Stimulated activated memory B cell treated with anti-CD40 and anti-IgM and Interleukin-4, amounts not matched to agents 10 μg/mL and 1 μg/mL and 100 μg/mL, for 72 hours (primary cell): ENCODE measurements at regions not wholly inside any gene's neighbourhood (a gene's known extent, or its start where the extent isn't known, plus 50 kb on each side); places are given as distances from the start of the nearest gene placed in this dataset.
"Not testable (repeated sequence)": the region's sequence is repeated elsewhere in the genome, so short reads cannot be mapped to it uniquely, and the experiment has no call there.

Source experiments
- ATAC-seq: fragments of 150-1000 bp; cut with Tn5 transposase; 2 replicates; pipeline ENCODE4 v1.10.0; 2021
- H3K27ac Mint-ChIP-seq: one replicate; pipeline ENCODE4 v1.8.0; 2022; ENCODE audit warnings: mild to moderate bottlenecking, mixed read lengths
- H3K27me3 Mint-ChIP-seq: one replicate; pipeline ENCODE4 v1.8.0; 2022; ENCODE audit warnings: mixed read lengths
- H3K36me3 Mint-ChIP-seq: one replicate; pipeline ENCODE4 v1.8.0; 2022; ENCODE audit warnings: mixed read lengths
- H3K4me1 Mint-ChIP-seq: one replicate; pipeline ENCODE4 v1.8.0; 2022; ENCODE audit warnings: mixed read lengths
- H3K4me3 Mint-ChIP-seq: one replicate; pipeline ENCODE4 v1.8.0; 2022; ENCODE audit warnings: mild to moderate bottlenecking, moderate library complexity, mixed read lengths
- H3K9me3 Mint-ChIP-seq: one replicate; pipeline ENCODE4 v1.8.0; 2022; ENCODE audit warnings: mixed read lengths

DNA sequence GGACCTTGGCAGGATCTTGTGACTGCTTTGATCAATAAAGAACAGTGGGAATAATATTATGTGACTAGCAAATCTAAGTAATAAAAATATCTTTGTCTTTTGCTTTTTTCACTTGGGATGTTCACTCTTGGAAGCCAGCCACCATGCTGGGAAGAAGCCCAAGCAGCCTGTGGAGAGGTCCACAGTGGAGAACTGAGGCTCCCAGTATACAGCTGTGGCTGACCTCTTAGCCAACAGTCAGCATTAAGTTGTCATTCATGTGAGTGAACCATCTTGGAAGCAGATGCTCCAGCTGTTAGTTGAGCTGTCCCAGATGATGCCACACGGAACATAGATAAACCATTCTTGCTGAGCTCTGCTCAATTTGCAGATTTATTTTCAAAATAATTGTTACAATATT is 160.0 kb downstream of the OSR1 start:
- Mint-ChIP-seq H3K36me3 (no peaks in the 10 kb centered on the region), H3K9me3 (peaks cover 3% of the 10 kb centered on the region), H3K4me1 (no peaks in the 10 kb centered on the region), H3K27me3 (no peaks in the 10 kb centered on the region), H3K27ac (no peak overlapping the region), H3K4me3 (no peak overlapping the region)
- ATAC-seq: no peak

DNA sequence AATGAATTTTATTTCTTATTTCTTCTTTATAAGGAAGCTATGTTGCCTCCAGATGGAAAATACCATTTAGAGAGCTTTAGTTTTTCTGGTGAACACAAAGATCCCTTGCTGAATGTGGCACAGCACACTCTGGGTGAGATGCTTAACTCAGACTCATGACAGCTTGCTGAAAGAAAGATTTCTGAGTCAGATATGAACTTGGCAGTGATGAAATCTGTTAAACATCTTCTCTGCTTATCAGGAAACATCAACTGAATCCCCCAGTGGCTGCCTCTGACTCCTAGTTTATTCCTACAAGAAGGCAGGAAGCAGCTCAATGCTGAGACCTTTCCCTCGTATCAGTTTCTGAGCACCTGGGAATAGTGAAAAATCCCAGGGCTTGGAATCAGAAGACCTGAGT is 162.8 kb downstream of the OSR1 start:
- Mint-ChIP-seq H3K4me1 (no peaks in the 10 kb centered on the region), H3K36me3 (no peaks in the 10 kb centered on the region), H3K27me3 (no peaks in the 10 kb centered on the region), H3K4me3 (no peak overlapping the region), H3K27ac (no peak overlapping the region), H3K9me3 (peaks cover 3% of the 10 kb centered on the region)
- ATAC-seq: no peak

GRCh38 chr2:19189391-19189790 is 169.0 kb downstream of the OSR1 start:
- no peaks in the 10 kb centered on the region for H3K4me1 Mint-ChIP-seq
- no peaks in the 10 kb centered on the region for H3K36me3 Mint-ChIP-seq
- H3K27me3 Mint-ChIP-seq: peaks cover 16% of the 10 kb centered on the region
- ATAC-seq: no peak
- H3K9me3 Mint-ChIP-seq: no peaks in the 10 kb centered on the region
- no peak overlapping the region for H3K4me3 Mint-ChIP-seq
- no peak overlapping the region for H3K27ac Mint-ChIP-seq

- Mint-ChIP-seq H3K9me3 (no peaks in the 10 kb centered on the region), H3K4me3 (no peak overlapping the region), H3K27me3 (peaks cover 16% of the 10 kb centered on the region), H3K36me3 (no peaks in the 10 kb centered on the region), H3K4me1 (no peaks in the 10 kb centered on the region), H3K27ac (no peak overlapping the region)
- ATAC-seq: no peak
Observed at GRCh38 chr2:19187323-19188020, 171.0 kb downstream of the OSR1 start.

DNA sequence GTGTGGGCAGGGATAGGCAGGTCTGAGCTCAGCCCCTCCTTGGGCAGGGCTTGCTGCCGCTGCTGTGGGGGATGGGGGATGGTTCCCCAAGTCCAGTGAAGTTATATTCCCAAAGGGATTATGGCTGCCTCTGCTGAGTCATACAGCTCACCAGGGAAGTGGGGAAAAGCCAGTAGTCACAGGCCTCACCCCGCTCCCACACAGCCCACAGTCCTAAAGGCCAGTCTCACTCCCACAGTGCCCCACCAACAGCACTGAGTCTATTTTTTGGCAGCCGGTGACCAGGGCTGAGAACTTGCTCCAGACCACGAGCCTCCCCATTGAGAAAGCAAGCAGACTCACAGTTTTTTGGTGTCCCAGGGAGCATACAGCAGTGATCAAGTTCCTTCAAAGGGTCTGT is 173.3 kb downstream of the OSR1 start:
- Mint-ChIP-seq H3K4me1 (no peaks in the 10 kb centered on the region), H3K36me3 (no peaks in the 10 kb centered on the region), H3K27me3 (peaks cover 16% of the 10 kb centered on the region), H3K27ac (no peak overlapping the region), H3K4me3 (no peak overlapping the region), H3K9me3 (peaks cover 17% of the 10 kb centered on the region)
- no peak for ATAC-seq

GRCh38 chr2:19178175-19178574 is 180.2 kb downstream of the OSR1 start:
- Mint-ChIP-seq H3K27me3 (no peaks in the 10 kb centered on the region), H3K4me3 (no peak overlapping the region), H3K27ac (no peak overlapping the region), H3K9me3 (peaks cover 17% of the 10 kb centered on the region), H3K4me1 (no peaks in the 10 kb centered on the region), H3K36me3 (no peaks in the 10 kb centered on the region)
- ATAC-seq: peak; percentile 8

DNA sequence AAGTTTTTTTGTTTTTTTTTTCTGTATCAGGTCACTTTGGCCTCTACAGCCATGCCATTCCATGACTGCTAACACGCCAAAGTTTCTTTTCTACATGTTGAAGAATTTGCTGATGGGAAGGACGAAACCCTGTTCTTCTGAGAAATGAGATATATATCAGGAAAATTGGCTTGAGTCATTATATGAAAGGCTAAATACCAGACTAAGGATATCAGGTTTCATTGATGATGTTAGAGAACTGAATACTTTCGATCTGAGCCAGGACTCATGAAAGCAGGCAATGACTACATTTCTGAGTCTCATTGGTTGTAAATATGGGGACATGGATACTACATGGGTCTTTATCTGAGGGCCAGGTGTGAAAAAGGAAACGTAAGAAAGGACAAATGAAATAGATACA is 181.4 kb downstream of the OSR1 start:
- Mint-ChIP-seq H3K36me3 (no peaks in the 10 kb centered on the region), H3K9me3 (peaks cover 12% of the 10 kb centered on the region), H3K27ac (no peak overlapping the region), H3K4me3 (no peak overlapping the region), H3K4me1 (no peaks in the 10 kb centered on the region), H3K27me3 (no peaks in the 10 kb centered on the region)
- no peak for ATAC-seq

- no peaks in the 10 kb centered on the region for H3K36me3 Mint-ChIP-seq
- no peak for ATAC-seq
- no peaks in the 10 kb centered on the region for H3K27me3 Mint-ChIP-seq
- no peaks in the 10 kb centered on the region for H3K4me1 Mint-ChIP-seq
- no peak overlapping the region for H3K4me3 Mint-ChIP-seq
- no peak overlapping the region for H3K27ac Mint-ChIP-seq
- H3K9me3 Mint-ChIP-seq: peaks cover 12% of the 10 kb centered on the region
Observed at GRCh38 chr2:19176172-19176852, 182.1 kb downstream of the OSR1 start.

DNA sequence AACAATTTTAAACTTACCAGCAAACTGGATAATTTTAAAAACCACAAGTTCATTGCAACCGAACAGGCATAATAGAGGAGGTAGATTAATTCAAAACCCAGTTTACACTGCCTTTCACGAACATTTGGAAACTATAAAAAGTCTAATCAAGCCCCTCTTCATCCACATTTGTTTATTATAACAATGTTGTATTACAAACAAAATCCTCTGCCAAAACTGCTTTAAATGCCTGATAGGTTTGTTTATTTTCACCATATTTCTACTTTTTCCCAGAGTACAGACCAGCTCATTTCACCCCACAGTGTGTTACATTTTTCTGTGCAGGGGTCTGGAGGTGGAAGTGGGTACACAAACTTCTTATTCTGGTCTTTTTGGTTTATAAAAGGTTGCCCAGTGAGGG is 184.2 kb downstream of the OSR1 start:
- peaks cover 5% of the 10 kb centered on the region for H3K9me3 Mint-ChIP-seq
- H3K4me3 Mint-ChIP-seq: no peak overlapping the region
- H3K4me1 Mint-ChIP-seq: no peaks in the 10 kb centered on the region
- no peak for ATAC-seq
- no peak overlapping the region for H3K27ac Mint-ChIP-seq
- H3K27me3 Mint-ChIP-seq: no peaks in the 10 kb centered on the region
- H3K36me3 Mint-ChIP-seq: no peaks in the 10 kb centered on the region

DNA sequence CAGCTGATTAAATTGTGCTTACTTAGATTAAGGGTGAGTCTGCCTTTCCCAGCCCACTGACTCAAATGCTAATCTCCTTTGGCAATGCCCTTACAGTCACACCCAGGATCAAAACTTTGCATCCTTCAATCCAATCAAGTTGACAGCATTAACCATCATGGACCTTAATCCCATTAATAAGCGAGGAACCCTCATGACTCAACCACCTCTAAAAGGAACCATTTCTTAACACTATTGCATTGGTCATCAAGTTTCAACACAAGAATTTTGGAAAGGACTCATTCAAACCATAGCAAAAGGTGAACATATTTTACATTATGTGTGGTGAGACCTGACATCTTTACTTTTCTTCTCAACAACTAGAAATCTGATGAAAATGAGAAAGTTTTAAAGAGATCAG is 187.0 kb downstream of the OSR1 start:
- Mint-ChIP-seq H3K9me3 (peaks cover 8% of the 10 kb centered on the region), H3K27ac (no peak overlapping the region), H3K27me3 (no peaks in the 10 kb centered on the region), H3K4me1 (no peaks in the 10 kb centered on the region), H3K36me3 (no peaks in the 10 kb centered on the region), H3K4me3 (no peak overlapping the region)
- ATAC-seq: no peak

DNA sequence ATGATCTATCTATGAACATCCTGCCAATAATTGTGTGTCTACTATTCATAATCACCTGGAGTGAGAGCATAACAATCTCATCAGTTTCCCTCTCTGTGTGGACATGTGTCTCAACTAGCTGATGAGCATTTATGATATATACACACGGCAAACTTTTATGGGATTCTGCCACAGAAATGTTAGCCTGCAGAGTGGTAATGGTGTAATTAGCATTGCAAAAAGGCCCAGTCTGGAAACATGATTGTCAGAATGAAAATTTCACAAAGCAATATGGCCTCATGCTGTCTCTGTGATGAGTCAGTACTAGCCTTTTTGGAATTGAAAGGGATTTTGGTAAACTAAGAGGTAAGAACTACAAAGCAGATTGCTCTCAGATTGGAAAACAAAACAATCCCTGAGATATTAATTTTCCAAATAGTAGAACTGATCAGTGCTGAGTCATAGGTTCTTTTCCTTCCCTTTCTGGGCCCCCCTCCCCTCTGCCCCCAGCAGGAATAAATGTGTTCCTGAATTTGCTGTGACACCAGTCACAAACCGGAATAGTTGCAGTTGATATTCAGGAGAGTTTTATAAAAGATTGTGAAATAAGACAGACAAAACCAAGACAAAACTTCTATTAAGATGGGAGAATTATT is 189.2 kb downstream of the OSR1 start:
- no peaks in the 10 kb centered on the region for H3K4me1 Mint-ChIP-seq

GRCh38 chr2:19164099-19164498 is 194.3 kb downstream of the OSR1 start:
- not testable (repeated sequence) for H3K36me3 Mint-ChIP-seq, H3K27me3 Mint-ChIP-seq, H3K4me1 Mint-ChIP-seq, ATAC-seq, H3K4me3 Mint-ChIP-seq, H3K27ac Mint-ChIP-seq
- H3K9me3 Mint-ChIP-seq: peaks cover 14% of the 10 kb centered on the region

More for the DNA sequence above, 189.2 kb downstream of the OSR1 start:
- ATAC-seq: no peak
- H3K27ac Mint-ChIP-seq: no peak overlapping the region
- H3K4me3 Mint-ChIP-seq: no peak overlapping the region
- peaks cover 8% of the 10 kb centered on the region for H3K9me3 Mint-ChIP-seq
- no peaks in the 10 kb centered on the region for H3K36me3 Mint-ChIP-seq
- no peaks in the 10 kb centered on the region for H3K27me3 Mint-ChIP-seq

DNA sequence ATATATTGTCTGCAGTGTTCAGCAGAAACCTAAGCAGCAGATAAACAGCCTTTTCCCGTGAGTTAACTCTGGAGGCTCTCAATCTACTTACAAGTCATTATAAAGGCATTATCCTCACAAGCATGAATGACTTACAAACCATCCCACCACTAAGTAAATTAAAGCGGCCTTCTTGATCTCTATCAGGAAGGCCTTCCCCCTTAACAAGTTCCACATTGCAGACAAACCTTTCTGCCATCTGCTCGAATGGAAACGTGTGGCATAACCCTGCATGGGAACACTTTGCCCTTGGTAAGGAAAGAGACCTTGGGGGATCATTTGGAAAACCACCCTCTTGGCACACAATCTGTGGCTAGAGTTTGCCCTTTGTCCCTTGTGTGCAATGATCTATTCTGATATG is 199.5 kb downstream of the OSR1 start:
- ATAC-seq: no peak
- Mint-ChIP-seq H3K27ac (no peak overlapping the region), H3K9me3 (peaks cover 10% of the 10 kb centered on the region), H3K4me1 (no peaks in the 10 kb centered on the region), H3K36me3 (no peaks in the 10 kb centered on the region), H3K4me3 (no peak overlapping the region), H3K27me3 (no peaks in the 10 kb centered on the region)

DNA sequence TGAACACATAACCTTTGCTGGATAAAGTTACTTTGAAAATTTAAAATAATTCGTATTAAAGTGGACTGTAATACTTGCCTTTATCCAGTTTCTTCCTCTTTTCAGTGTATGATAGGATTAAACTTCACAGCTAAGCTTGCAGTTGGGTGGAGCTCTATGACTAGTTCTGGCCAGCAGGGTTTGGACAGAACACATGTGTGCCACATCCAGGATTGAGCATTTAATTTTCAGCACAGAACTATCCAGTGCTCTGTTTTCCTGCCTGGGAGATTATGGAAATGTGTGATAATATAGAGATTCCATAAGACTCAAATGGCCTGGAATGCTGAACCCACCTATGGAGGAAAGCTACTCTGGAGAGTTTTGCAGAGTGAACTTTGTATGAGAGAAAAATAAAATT is 200.2 kb downstream of the OSR1 start:
- Mint-ChIP-seq H3K9me3 (peaks cover 10% of the 10 kb centered on the region), H3K27me3 (no peaks in the 10 kb centered on the region), H3K4me1 (no peaks in the 10 kb centered on the region), H3K36me3 (no peaks in the 10 kb centered on the region), H3K27ac (no peak overlapping the region), H3K4me3 (no peak overlapping the region)
- no peak for ATAC-seq

- H3K9me3 Mint-ChIP-seq: peaks cover 8% of the 10 kb centered on the region
- H3K27ac Mint-ChIP-seq: no peak overlapping the region
Observed at GRCh38 chr2:19156646-19157045, 201.8 kb downstream of the OSR1 start.

DNA sequence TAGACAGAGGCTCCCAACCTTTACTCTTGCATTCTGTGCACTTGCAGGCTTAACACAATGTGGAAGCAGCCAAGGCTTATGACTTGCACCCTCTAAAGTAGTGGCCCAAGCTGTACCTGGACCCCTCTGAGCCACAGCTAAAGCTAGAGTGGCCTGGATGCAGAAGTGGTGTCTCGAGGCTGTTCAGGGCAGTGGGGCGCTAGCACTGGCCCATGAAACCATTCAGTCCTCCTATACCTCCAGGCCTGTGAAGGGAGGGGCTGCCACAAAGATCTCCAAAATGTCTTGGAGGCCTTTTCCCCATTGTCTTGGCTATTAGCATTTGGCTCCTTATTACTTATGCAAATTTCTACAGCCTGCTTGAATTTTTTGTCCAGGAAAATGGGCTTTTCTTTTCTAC is 207.7 kb downstream of the OSR1 start:
- no peaks in the 10 kb centered on the region for H3K27me3 Mint-ChIP-seq
- peaks cover 17% of the 10 kb centered on the region for H3K9me3 Mint-ChIP-seq
- H3K4me3 Mint-ChIP-seq: no peak overlapping the region
- no peak for ATAC-seq
- no peaks in the 10 kb centered on the region for H3K4me1 Mint-ChIP-seq
- H3K36me3 Mint-ChIP-seq: no peaks in the 10 kb centered on the region
- H3K27ac Mint-ChIP-seq: no peak overlapping the region

More at GRCh38 chr2:19156646-19157045, 201.8 kb downstream of the OSR1 start:
- H3K36me3 Mint-ChIP-seq: no peaks in the 10 kb centered on the region
- ATAC-seq: no peak
- H3K4me1 Mint-ChIP-seq: no peaks in the 10 kb centered on the region
- H3K4me3 Mint-ChIP-seq: no peak overlapping the region
- H3K27me3 Mint-ChIP-seq: no peaks in the 10 kb centered on the region
